ENCODE measurements at regions not wholly inside any gene's neighbourhood (a gene's known extent, or its start where the extent isn't known, plus 50 kb on each side); places are given as distances from the start of the nearest gene placed in this dataset.

DNA sequence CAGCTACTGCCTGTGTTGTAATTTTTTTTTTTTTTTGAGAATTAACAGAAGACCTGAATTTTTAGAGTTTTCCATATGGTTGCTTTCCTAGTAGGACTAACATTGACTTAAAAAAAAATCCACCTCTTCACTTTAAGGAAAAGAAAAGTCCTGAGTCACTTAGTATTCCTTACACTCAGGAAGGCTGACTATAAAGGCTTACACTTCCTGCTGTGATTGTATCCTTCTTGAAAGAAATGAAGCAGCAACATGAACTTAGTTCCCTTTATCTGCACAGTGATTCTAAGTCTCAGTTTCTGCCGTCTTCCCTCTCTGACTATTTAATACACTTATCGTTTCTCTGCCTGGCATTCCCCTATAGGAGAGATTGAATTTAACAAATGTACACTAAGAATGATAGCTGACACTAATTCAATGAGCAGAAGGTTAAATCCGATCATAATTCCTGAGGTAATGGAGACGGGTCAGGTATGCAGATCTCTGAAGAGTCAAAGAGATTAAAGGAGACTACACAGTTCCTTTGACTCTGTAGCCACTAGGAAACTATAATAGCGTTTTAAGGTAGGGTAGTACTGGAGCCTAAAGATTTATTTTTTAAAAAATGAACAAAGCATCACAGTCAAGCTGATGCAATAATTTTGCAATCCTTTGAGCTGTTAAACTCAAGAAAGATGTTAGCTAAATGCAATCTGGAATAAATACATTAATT lies 185.1 kb upstream of the ELAVL2 start:
- TF ChIP-seq CTCF (IDR thresholded peaks at IDR 0.05; ENCODE audit: low read depth, low read length) (no peak), EZH2phosphoT487 (IDR thresholded peaks at IDR 0.05; ENCODE audit: low read depth) (no peak)
